Stimulated activated naive CD8-positive, alpha-beta T cell treated with anti-CD3 and anti-CD28 coated beads, Interleukin-15, Interleukin-2, amounts not matched to agents 100 U/mL and 50 U/mL, for 24 hours (primary cell): ENCODE measurements at regions not wholly inside any gene's neighbourhood (a gene's known extent, or its start where the extent isn't known, plus 50 kb on each side); places are given as distances from the start of the nearest gene placed in this dataset.

Experiments
- ATAC-seq: fragments of 150-1000 bp; cut with Tn5 transposase; one replicate; pipeline ENCODE4 v1.10.0; 2021
- DNase-seq: peaks from one replicate; pipeline ENCODE4 v3.0.0; 2021

- ATAC-seq (no peak), DNase-seq (no peak)
These were observed 64.0 kb downstream of the BMP2 start for GRCh38 chr20:6831461-6831860.

- ATAC-seq (no peak), DNase-seq (no peak)
These were observed 65.3 kb downstream of the BMP2 start for GRCh38 chr20:6832811-6833210.

- ATAC-seq (no peak), DNase-seq (no peak)
These were observed 68.1 kb downstream of the BMP2 start for GRCh38 chr20:6835609-6836008.

- ATAC-seq, result no peak
- DNase-seq, result no peak
These were observed 69.4 kb downstream of the BMP2 start for GRCh38 chr20:6836821-6837374.

GRCh38 chr20:6837730-6838129, 70.2 kb downstream of the BMP2 start:
- ATAC-seq (no peak), DNase-seq (no peak)

- no peak for ATAC-seq
These were observed 70.8 kb downstream of the BMP2 start for GRCh38 chr20:6838181-6838826.

GRCh38 chr20:6841128-6841527, 73.6 kb downstream of the BMP2 start:
- ATAC-seq, result no peak
- DNase-seq, result no peak

More at GRCh38 chr20:6838181-6838826, 70.8 kb downstream of the BMP2 start:
- DNase-seq, result no peak

GRCh38 chr20:6845141-6845540, 77.7 kb downstream of the BMP2 start:
- ATAC-seq (no peak), DNase-seq (no peak)

GRCh38 chr20:6848041-6848440, 80.6 kb downstream of the BMP2 start:
- no peak for DNase-seq
- ATAC-seq, result no peak

GRCh38 chr20:6848992-6849391, 81.5 kb downstream of the BMP2 start:
- ATAC-seq (no peak), DNase-seq (no peak)

- DNase-seq (no peak), ATAC-seq (no peak)
These were observed 83.7 kb downstream of the BMP2 start for GRCh38 chr20:6851136-6851535.

- no peak for ATAC-seq
- no peak for DNase-seq
These were observed 85.0 kb downstream of the BMP2 start for GRCh38 chr20:6852478-6852877.

- DNase-seq (no peak), ATAC-seq (no peak)
These were observed 87.6 kb downstream of the BMP2 start for GRCh38 chr20:6855104-6855503.

GRCh38 chr20:6855796-6856195, 88.3 kb downstream of the BMP2 start:
- no peak for ATAC-seq

GRCh38 chr20:6857927-6858326, 90.4 kb downstream of the BMP2 start:
- no peak for DNase-seq
- no peak for ATAC-seq

More at GRCh38 chr20:6855796-6856195, 88.3 kb downstream of the BMP2 start:
- DNase-seq, result no peak

- no peak for ATAC-seq
These were observed 95.9 kb downstream of the BMP2 start for GRCh38 chr20:6863355-6863754.

GRCh38 chr20:6863798-6864201, 96.3 kb downstream of the BMP2 start:
- ATAC-seq, result no peak
- DNase-seq, result no peak

More at GRCh38 chr20:6863355-6863754, 95.9 kb downstream of the BMP2 start:
- DNase-seq, result no peak

GRCh38 chr20:6864740-6865139, 97.3 kb downstream of the BMP2 start:
- DNase-seq, result no peak
- no peak for ATAC-seq

- no peak for DNase-seq
- no peak for ATAC-seq
These were observed 99.3 kb downstream of the BMP2 start for GRCh38 chr20:6866741-6867140.

- DNase-seq (no peak), ATAC-seq (no peak)
These were observed 101.4 kb downstream of the BMP2 start for GRCh38 chr20:6868861-6869260.

GRCh38 chr20:6870559-6870958, 103.1 kb downstream of the BMP2 start:
- ATAC-seq (no peak), DNase-seq (no peak)

- no peak for DNase-seq
- no peak for ATAC-seq
These were observed 110.1 kb downstream of the BMP2 start for GRCh38 chr20:6877633-6878032.

- DNase-seq, result no peak
- ATAC-seq, result no peak
These were observed 115.2 kb downstream of the BMP2 start for GRCh38 chr20:6882561-6883291.

- DNase-seq, result no peak
These were observed 116.6 kb downstream of the BMP2 start for GRCh38 chr20:6884114-6884513.

More at GRCh38 chr20:6884114-6884513, 116.6 kb downstream of the BMP2 start:
- no peak for ATAC-seq
